ENCODE measurements at regions not wholly inside any gene's neighbourhood (a gene's known extent, or its start where the extent isn't known, plus 50 kb on each side); places are given as distances from the start of the nearest gene placed in this dataset.
"Not testable (repeated sequence)": the region's sequence is repeated elsewhere in the genome, so short reads cannot be mapped to it uniquely, and the experiment has no call there.

DNA sequence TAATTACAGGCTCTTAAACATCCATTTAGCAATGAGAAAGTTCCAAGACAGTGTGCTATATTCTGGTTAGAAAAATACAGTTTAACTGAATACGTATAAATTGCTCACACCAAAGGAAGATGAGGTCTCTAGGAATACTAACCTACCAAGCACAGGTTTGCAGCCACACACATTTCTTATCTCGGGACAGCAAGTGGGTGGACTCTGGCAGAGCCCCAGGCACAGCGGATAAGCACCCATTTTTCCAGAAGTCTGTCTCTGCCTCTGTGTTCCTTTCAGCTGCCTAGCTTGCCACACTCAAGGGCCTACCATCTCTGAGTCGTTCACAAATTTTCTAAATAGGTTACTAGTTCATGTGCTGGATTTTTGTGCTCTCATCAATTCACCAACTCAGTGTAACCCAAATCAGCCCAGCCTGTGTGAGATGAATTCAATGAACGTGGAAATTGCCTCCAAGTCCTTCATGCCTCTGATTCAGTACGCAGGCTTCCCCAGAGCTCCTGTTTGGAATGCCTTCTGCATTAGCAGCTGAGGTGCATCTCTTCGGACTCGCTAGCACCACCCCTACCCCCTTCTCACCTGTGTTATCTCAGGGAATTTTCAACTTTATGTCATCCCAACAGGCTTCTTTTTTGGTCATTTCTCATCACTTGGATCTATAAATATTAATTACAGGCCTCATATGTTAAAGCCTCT, 581.0 kb upstream of the CDH11 start:
- DNase-seq = no peak
- Mint-ChIP-seq H3K36me3 (ENCODE audit: low read depth) (no peaks in the 10 kb centered on the region), H3K27me3 (no peaks in the 10 kb centered on the region), H3K4me1 (ENCODE audit: low read depth) (no peaks in the 10 kb centered on the region), H3K4me3 (no peak overlapping the region), H3K27ac (no peak overlapping the region), H3K9me3 (peaks cover 7% of the 10 kb centered on the region)

DNA sequence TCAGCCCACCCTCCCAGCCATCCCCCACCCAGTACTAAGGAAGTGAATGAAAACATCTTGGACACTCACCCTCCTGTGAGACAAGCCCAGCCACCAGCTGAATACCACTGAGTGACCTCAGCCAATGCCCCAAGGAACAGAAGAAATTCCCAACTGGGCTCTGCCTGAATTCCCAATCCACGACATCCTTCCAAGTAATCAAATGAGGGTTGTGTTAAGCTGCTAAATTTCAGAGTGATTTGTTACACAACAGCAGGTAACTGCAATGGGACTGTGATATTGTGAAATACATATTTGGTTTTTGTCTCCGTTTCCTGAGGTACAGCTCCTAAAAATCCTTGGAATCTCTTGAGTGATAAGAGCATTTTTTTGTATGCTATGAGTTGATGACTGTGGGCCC, 578.7 kb upstream of the CDH11 start:
- Mint-ChIP-seq H3K27me3 (no peaks in the 10 kb centered on the region), H3K27ac (no peak overlapping the region), H3K4me3 (no peak overlapping the region), H3K36me3 (ENCODE audit: low read depth) (no peaks in the 10 kb centered on the region), H3K4me1 (ENCODE audit: low read depth) (no peaks in the 10 kb centered on the region), H3K9me3 (peaks cover 4% of the 10 kb centered on the region)
- DNase-seq = no peak

GRCh38 chr16:65698791-65699321, 577.0 kb upstream of the CDH11 start:
- H3K36me3 Mint-ChIP-seq (ENCODE audit: low read depth) = no peaks in the 10 kb centered on the region
- H3K27ac Mint-ChIP-seq = no peak overlapping the region
- DNase-seq = no peak
- H3K9me3 Mint-ChIP-seq = peaks cover 4% of the 10 kb centered on the region
- no peaks in the 10 kb centered on the region for H3K27me3 Mint-ChIP-seq
- no peak overlapping the region for H3K4me3 Mint-ChIP-seq
- H3K4me1 Mint-ChIP-seq (ENCODE audit: low read depth) = no peaks in the 10 kb centered on the region

DNA sequence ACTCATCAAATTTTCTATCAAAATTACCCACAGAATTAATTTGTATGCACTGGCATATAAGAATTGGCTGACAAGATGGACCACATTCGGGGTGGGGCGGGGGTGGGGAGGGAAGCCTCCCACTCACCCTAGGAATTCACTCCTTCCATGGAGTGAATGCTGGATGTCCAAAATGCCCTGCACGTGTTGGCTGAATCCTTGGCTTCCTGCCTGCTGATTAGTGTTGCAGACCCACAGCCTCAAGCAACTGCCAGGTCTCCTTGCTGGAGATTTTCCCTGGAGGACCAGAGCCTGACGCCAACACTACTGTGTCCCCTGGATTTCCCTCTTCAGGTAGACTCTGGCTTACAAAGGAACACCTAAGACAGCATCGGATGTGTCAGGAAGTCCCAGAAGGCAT, 575.7 kb upstream of the CDH11 start:
- H3K36me3 Mint-ChIP-seq (ENCODE audit: low read depth) = no peaks in the 10 kb centered on the region
- no peak for DNase-seq
- no peak overlapping the region for H3K4me3 Mint-ChIP-seq
- H3K27ac Mint-ChIP-seq = no peak overlapping the region
- no peaks in the 10 kb centered on the region for H3K27me3 Mint-ChIP-seq
- H3K4me1 Mint-ChIP-seq (ENCODE audit: low read depth) = no peaks in the 10 kb centered on the region
- peaks cover 2% of the 10 kb centered on the region for H3K9me3 Mint-ChIP-seq

DNA sequence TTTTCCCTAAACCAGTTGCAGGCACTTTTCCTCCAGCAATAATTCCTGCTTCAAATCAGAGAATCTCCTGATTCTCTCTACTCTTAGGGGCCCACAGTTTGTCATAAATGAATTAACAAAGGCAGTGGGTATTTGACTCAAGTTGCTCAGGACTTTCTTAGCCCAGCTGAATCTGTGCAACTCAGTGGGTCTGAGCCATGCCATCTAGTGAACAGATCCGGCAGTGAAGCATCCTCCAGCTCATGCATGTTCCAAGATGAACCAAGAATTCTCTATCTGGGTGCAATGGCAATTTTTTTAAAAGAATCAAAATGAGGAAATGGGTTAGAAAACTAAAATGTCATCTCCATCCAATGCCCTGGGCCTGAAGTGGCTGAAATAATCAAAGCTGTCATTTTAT, 575.2 kb upstream of the CDH11 start:
- Mint-ChIP-seq H3K4me1 (ENCODE audit: low read depth) (no peaks in the 10 kb centered on the region), H3K4me3 (no peak overlapping the region), H3K27ac (no peak overlapping the region), H3K9me3 (peaks cover 2% of the 10 kb centered on the region), H3K36me3 (ENCODE audit: low read depth) (no peaks in the 10 kb centered on the region), H3K27me3 (no peaks in the 10 kb centered on the region)
- no peak for DNase-seq

DNA sequence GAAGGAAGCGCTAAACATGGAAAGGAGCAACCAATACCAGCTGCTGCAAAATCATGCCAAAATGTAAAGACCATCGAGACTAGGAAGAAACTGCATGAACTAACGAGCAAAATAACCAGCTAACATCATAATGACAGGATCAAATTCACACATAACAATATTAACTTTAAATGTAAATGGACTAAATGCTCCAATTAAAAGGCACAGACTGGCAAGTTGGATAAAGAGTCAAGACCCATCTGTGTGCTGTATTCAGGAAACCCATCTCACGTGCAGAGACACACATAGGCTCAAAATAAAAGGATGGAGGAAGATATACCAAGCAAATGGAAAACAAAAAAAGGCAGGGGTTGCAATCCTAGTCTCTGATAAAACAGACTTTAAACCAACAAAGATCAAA, 570.0 kb upstream of the CDH11 start:
- H3K4me1 Mint-ChIP-seq (ENCODE audit: low read depth); H3K4me3 Mint-ChIP-seq; DNase-seq; H3K9me3 Mint-ChIP-seq; H3K36me3 Mint-ChIP-seq (ENCODE audit: low read depth); H3K27ac Mint-ChIP-seq; H3K27me3 Mint-ChIP-seq: not testable (repeated sequence)

DNA sequence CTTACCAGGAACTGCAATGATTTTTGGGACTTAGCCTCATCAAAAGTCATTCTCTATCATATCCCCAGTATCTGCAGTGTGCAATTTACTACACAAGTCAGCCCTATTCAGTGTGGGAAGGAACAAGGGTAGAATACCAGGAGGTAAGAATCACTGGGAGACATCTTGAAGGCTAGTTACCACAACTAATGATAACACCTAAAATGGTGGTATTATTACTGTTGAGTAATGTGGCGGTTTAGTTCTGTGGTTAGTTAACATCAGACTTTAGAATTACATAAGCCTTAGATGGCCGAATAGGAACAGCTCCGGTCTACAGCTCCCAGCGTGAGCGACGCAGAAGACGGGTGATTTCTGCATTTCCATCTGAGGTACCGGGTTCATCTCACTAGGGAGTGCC, 567.9 kb upstream of the CDH11 start:
- no peak overlapping the region for H3K27ac Mint-ChIP-seq
- no peaks in the 10 kb centered on the region for H3K36me3 Mint-ChIP-seq (ENCODE audit: low read depth)
- H3K27me3 Mint-ChIP-seq = no peaks in the 10 kb centered on the region
- H3K9me3 Mint-ChIP-seq = peaks cover 4% of the 10 kb centered on the region
- no peak for DNase-seq
- H3K4me3 Mint-ChIP-seq = no peak overlapping the region
- no peaks in the 10 kb centered on the region for H3K4me1 Mint-ChIP-seq (ENCODE audit: low read depth)

DNA sequence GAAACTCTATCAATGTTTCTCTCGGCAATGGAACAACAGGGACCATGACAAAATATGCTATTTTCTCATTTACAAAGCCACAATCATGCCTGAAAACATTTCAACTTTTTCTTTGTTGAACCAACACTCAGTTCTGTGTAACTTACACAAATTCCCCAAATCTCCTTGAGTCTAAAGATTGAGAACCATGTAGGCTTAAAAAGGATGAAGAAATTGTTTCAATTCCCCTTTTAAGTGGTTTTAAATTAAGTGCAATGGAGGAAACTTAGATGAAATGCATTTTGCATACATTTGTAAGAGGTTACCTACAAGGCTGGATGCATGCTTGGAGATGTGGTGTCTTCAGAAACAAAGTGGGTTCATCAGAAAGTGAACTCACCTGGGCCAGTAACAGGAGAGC, 566.4 kb upstream of the CDH11 start:
- no peak overlapping the region for H3K27ac Mint-ChIP-seq
- H3K27me3 Mint-ChIP-seq = no peaks in the 10 kb centered on the region
- no peak overlapping the region for H3K4me3 Mint-ChIP-seq
- no peak for DNase-seq
- H3K4me1 Mint-ChIP-seq (ENCODE audit: low read depth) = no peaks in the 10 kb centered on the region
- peaks cover 6% of the 10 kb centered on the region for H3K9me3 Mint-ChIP-seq
- H3K36me3 Mint-ChIP-seq (ENCODE audit: low read depth) = no peaks in the 10 kb centered on the region

DNA sequence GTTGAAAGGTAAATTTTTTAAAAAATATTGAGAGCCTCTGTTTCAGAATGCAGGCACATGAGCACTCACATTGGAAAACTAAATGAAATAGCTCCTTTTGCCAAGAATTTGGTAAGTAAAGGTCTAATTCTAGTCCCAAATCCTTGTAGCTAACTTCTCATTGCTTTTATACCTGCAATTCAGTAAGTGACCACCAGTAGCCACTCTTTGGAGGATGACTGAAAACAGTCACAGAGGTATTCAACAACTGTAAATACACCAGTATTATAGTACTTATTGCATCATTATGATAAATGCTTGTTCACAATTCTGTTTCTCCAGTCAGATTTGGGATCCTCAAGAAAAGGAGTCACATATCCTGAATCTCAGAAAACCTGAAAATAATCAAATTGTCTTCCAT, 562.4 kb upstream of the CDH11 start:
- no peak overlapping the region for H3K27ac Mint-ChIP-seq
- no peak for DNase-seq
- H3K9me3 Mint-ChIP-seq = peaks cover 7% of the 10 kb centered on the region
- no peak overlapping the region for H3K4me3 Mint-ChIP-seq
- no peaks in the 10 kb centered on the region for H3K36me3 Mint-ChIP-seq (ENCODE audit: low read depth)
- no peaks in the 10 kb centered on the region for H3K27me3 Mint-ChIP-seq
- no peaks in the 10 kb centered on the region for H3K4me1 Mint-ChIP-seq (ENCODE audit: low read depth)

DNA sequence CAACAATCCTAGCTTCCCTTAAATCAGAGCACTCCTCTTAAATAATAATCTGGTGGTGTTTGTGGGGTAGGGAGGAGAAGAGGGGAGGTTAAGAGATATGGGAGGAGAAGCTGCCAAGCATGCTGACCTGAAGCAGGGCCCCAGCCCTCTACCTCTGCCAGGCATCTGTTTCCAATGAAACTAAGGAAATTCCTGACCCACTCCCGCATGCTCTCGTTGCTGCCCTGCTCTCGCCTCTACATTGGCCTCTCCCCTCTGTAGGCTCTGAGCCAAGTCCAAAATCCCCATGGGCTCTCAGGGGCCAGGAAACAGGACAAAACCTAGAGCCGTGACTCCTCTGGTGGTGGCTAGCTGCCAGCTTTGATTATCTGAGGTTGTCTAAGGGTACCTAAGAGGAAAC, 559.5 kb upstream of the CDH11 start:
- Mint-ChIP-seq H3K27ac (no peak overlapping the region), H3K4me1 (ENCODE audit: low read depth) (no peaks in the 10 kb centered on the region), H3K36me3 (ENCODE audit: low read depth) (no peaks in the 10 kb centered on the region), H3K4me3 (no peak overlapping the region), H3K27me3 (no peaks in the 10 kb centered on the region), H3K9me3 (peaks cover 7% of the 10 kb centered on the region)
- DNase-seq = no peak

GRCh38 chr16:65679785-65680184, 557.9 kb upstream of the CDH11 start:
- no peaks in the 10 kb centered on the region for H3K27me3 Mint-ChIP-seq
- H3K4me1 Mint-ChIP-seq (ENCODE audit: low read depth) = no peaks in the 10 kb centered on the region
- H3K4me3 Mint-ChIP-seq = no peak overlapping the region
- H3K27ac Mint-ChIP-seq = no peak overlapping the region
- H3K9me3 Mint-ChIP-seq = peaks cover 7% of the 10 kb centered on the region
- DNase-seq = no peak
- H3K36me3 Mint-ChIP-seq (ENCODE audit: low read depth) = no peaks in the 10 kb centered on the region

DNA sequence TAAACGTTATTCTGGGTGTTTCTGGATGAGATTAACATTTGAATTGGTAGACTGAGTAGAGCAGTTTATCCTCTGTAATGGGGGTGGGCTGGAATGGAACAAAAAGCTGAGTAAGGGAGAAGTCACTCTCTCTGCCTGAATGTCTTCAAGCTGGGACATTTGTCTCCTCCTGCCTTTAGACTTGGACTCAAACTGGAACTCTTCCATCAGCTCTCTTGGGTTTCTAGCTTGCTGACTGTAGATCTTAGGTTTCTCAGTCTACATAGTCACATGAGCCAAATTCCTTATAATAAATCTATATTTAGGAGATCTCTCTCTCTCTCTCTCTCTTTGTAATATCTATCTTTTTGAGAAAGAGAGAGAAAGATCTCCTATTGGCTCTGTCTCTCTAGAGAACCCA, 553.3 kb upstream of the CDH11 start:
- no peaks in the 10 kb centered on the region for H3K4me1 Mint-ChIP-seq (ENCODE audit: low read depth)
- no peaks in the 10 kb centered on the region for H3K36me3 Mint-ChIP-seq (ENCODE audit: low read depth)
- peaks cover 5% of the 10 kb centered on the region for H3K9me3 Mint-ChIP-seq
- no peak overlapping the region for H3K27ac Mint-ChIP-seq
- H3K27me3 Mint-ChIP-seq = no peaks in the 10 kb centered on the region
- H3K4me3 Mint-ChIP-seq = no peak overlapping the region
- no peak for DNase-seq

DNA sequence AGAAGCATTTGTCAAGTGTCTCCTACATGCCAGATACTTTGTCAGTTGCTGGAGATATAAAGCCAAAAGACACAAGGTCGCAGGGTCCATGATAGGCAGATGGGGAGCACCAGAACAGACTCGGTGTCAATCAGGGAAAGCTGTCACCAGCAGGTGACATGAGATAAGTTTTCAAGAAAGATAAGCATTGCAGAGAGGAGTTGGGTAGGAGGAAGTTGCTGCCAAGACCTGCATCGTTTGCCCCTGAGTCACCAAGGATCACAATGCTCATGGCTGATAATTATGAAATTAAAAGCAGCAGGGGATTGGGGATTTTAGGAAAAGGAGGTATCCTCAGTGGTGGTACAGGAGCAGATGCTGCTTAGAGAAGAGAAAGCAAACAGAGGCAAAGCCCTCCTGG, 551.1 kb upstream of the CDH11 start:
- Mint-ChIP-seq H3K27ac (no peak overlapping the region), H3K9me3 (peaks cover 3% of the 10 kb centered on the region), H3K4me1 (ENCODE audit: low read depth) (no peaks in the 10 kb centered on the region), H3K36me3 (ENCODE audit: low read depth) (no peaks in the 10 kb centered on the region), H3K4me3 (no peak overlapping the region), H3K27me3 (no peaks in the 10 kb centered on the region)
- DNase-seq = no peak

DNA sequence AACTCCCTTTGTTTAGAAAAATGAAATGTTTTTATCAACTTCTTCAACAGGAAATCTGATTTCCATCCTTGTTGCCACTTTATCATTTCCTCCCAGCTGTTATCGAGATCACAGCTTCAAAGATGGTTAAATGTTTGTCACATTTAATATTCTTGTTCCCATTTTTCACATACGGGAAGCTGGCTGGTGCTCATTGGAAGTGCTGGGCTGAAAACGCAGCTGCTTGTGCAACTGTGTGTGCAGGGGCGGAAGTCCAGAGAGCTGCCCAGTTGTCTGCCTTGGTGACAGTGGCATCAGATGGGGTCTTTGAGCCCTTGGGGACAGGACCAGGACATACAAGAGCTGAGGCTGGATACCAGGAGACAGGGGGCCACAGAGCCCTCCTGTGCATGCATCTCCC, 549.2 kb upstream of the CDH11 start:
- H3K36me3 Mint-ChIP-seq (ENCODE audit: low read depth) = no peaks in the 10 kb centered on the region
- DNase-seq = no peak
- H3K27me3 Mint-ChIP-seq = no peaks in the 10 kb centered on the region
- no peaks in the 10 kb centered on the region for H3K4me1 Mint-ChIP-seq (ENCODE audit: low read depth)
- H3K9me3 Mint-ChIP-seq = peaks cover 3% of the 10 kb centered on the region
- H3K27ac Mint-ChIP-seq = no peak overlapping the region
- no peak overlapping the region for H3K4me3 Mint-ChIP-seq

DNA sequence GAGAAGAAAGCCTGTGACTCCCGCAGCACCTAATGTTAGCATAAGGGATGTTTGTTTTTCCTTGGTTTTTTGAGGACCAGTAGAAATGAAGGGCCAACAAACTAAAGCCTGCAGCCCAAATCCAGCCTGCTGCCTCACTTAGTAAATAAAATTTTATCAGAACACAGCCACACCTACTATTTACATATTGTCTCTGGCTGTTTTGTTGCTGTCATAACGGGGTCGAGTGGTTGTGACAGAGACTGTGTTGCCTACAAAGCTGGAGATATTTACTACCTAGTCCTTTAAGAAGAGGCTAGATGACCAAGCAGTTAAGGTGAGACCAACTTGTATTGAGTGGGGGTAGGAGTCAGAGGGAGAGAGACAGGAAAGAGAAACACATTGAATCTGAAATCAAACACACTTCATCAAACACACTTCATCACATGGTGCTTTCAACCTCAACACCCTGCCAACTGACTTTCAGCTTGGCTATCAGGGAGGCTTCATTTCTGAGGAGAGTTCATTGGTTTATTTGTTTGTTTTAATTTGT, 546.3 kb upstream of the CDH11 start:
- no peak overlapping the region for H3K4me3 Mint-ChIP-seq
- H3K9me3 Mint-ChIP-seq = peaks cover 8% of the 10 kb centered on the region
- H3K27ac Mint-ChIP-seq = no peak overlapping the region
- no peaks in the 10 kb centered on the region for H3K27me3 Mint-ChIP-seq
- H3K36me3 Mint-ChIP-seq (ENCODE audit: low read depth) = no peaks in the 10 kb centered on the region
- H3K4me1 Mint-ChIP-seq (ENCODE audit: low read depth) = no peaks in the 10 kb centered on the region
- no peak for DNase-seq
